Activated CD8-positive, alpha-beta memory T cell treated with anti-CD3 and anti-CD28 coated beads for 36 hours (primary cell): ENCODE measurements at regions not wholly inside any gene's neighbourhood (a gene's known extent, or its start where the extent isn't known, plus 50 kb on each side); places are given as distances from the start of the nearest gene placed in this dataset.

Experiments used
- CTCF ChIA-PET: fragments of 350-600 bp; sonication (Branson Sonifier 250); formaldehyde crosslinking; loops from one replicate; lab custom pipeline; 2021; ENCODE audit warnings: antibody characterized with exemption; lab: Charles Lee
- POLR2A ChIA-PET: fragments of 350-600 bp; sonication (Branson Sonifier 250); formaldehyde crosslinking; loops from one replicate; lab custom pipeline; 2021; ENCODE audit warnings: antibody characterized with exemption; lab: Charles Lee

DNA sequence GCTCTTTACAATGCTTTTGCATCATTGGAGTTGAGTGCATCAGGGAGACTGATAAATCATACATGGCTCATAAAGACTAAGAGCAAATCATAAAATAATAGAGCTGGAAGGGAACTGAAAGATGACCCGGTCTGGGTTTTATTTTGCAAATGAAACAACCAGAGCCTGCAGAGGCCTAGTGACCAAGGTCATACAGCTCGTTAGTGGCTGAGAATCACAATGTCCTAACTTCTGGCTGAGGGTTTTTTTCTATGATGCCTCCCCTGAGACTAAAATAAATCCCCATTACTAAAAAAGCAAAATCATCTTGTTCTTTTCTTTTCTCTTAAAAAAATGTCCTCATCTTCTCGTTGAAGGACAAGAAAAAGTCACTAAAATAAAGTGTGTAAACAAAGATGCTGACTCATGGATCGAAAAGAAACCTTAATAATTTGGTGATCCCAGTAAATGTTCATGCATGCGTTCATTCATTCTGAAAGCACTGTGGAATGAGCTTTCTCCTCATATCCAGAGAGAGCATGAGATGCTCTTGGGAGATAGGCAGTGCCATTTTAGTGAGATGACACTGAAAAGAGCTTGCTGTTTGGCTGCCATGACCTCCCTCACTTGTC, 107.8 kb upstream of the PHYHIPL start:
- ChIA-PET POLR2A (no interaction called here), CTCF (no interaction called here)

DNA sequence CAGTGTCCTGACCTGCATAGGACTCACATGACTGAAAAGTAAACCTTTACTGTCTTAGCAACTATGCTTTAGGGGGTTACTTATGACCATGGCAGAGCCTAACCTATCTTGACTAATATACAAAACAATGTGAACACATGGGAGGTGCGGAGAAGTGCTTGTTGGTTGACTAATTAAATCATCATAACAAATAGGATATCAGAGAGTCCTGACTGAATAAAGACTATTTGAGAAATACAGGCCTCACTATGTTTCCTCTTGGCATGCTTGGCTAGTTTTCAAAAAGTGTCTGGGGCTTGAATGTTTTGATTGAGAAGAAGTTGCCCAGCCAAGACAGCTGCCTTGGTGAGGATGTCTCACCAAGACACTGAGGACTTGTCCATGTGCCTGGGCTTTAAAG, 104.4 kb upstream of the PHYHIPL start:
- POLR2A ChIA-PET = no interaction called here

DNA sequence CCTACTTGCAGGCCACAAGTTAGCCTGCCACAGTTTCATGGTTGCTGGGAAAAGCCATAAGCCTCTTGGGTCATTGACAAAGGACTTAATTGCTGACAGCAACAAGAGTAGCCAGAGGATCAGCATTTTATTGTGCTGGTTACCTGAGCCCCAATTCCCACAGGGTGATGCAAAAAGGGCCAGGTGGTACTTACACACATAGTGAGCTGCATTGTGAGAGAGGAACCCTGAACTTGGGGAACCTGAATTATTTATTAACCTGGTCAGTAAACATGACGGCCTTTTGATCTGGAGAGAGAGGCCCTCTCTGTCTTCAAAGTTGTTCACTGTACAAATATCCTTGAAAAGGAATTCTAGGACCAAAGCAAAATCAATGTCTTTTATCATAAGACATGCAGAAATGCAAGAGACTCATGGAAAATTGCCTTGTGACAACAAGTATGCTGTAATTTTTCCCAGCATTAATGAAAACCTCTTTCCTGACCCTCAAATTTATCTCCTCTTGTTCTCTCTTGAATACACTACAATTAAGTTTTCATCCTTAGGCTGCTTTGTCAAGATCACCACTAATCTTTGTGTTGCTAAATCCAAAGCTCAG, 102.9 kb upstream of the PHYHIPL start:
- POLR2A ChIA-PET = no interaction called here
- CTCF ChIA-PET = no interaction called here

More for the DNA sequence above, 104.4 kb upstream of the PHYHIPL start:
- CTCF ChIA-PET = no interaction called here

GRCh38 chr10:59075576-59075975, 100.9 kb upstream of the PHYHIPL start:
- CTCF ChIA-PET = no interaction called here
- POLR2A ChIA-PET = no interaction called here

- ChIA-PET CTCF (no interaction called here), POLR2A (no interaction called here)
Observed at GRCh38 chr10:59077855-59078254, 98.6 kb upstream of the PHYHIPL start.

- POLR2A ChIA-PET = no interaction called here
- CTCF ChIA-PET = no interaction called here
Observed at GRCh38 chr10:59078978-59079377, 97.5 kb upstream of the PHYHIPL start.

GRCh38 chr10:59079386-59080226, 96.8 kb upstream of the PHYHIPL start:
- POLR2A ChIA-PET = no interaction called here
- CTCF ChIA-PET = no interaction called here

GRCh38 chr10:59082249-59082648, 94.2 kb upstream of the PHYHIPL start:
- ChIA-PET CTCF (no interaction called here), POLR2A (no interaction called here)

DNA sequence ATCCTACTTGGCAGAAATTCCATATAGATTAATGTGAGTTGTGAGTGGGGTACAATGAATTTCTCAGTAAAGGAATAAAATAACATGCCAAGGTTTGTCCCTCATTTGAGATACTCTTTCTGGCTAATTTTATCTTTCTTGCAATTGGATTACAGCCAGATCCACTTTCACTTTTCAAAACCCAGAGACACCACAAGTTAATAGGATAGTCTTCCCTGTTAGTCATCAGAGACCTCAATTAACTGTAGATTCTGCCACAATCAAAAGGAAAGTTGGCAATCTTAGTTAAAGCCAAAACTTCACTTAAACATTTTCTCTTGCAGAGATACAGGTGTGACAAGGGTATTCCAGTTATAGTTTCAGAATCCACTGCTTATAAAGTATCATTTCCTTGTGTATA, 91.4 kb upstream of the PHYHIPL start:
- CTCF ChIA-PET = no interaction called here
- POLR2A ChIA-PET = no interaction called here

- ChIA-PET CTCF (no interaction called here), POLR2A (no interaction called here)
Observed at GRCh38 chr10:59085711-59086502, 90.5 kb upstream of the PHYHIPL start.

DNA sequence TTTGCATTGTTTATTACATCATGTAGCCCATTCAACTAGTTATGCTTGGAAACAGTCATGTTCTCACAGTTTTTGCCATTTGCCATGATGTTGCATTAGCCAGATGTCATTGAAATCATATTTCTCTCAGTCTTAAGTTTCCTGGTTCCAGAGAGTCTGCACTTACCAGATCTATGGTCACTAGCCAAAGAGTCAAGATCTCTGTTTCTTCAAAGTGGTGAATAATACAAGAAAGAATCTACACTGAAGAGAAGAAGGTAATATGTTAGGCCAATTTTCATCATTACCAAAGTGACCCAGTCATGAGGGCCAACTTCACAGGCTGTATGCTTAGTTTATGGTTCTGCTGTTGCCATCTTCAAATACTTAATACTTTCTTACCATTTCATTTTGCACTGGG, 89.0 kb upstream of the PHYHIPL start:
- ChIA-PET POLR2A (no interaction called here), CTCF (no interaction called here)

GRCh38 chr10:59088912-59089573, 87.4 kb upstream of the PHYHIPL start:
- POLR2A ChIA-PET = no interaction called here
- CTCF ChIA-PET = no interaction called here

DNA sequence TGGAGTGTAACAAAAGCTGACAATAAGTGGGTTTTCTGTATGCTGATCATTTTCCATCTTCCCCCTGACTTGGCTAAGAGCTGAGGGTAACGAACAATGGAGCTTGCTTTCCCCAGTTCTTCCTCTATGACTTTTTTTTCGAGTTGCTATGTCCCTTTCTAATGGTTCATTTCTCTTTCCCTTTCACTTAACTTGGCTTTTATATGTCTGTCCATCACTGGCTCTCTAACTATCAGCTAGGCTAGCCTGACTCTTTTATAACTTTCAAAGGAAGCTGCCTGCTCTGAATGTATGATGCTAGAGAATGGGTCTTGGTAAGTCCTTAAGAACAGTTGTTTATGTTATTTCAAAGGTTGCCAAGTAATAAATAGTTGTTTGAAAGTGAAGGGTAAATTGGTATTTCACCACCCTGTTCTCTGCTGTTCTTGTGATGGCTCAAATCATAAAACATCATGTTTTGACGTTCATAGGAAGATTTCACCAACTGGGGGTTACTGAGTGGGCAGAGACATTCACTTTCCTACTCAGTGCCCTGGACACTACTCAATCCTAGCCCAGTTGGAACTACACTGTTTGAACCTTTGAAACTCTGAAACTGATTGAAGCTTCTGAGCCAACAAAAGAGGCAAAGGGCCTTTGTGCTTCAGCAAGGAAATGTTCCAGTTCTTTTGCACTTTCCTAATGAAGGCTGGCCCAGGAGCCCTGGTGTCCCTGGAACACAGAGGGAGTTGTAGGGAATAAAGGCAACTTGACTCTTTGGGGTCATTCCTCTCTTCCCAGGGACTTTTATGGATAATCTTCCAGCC, 85.4 kb upstream of the PHYHIPL start:
- CTCF ChIA-PET = no interaction called here
- POLR2A ChIA-PET = no interaction called here

GRCh38 chr10:59093461-59093860, 83.0 kb upstream of the PHYHIPL start:
- CTCF ChIA-PET = no interaction called here
- POLR2A ChIA-PET = no interaction called here

DNA sequence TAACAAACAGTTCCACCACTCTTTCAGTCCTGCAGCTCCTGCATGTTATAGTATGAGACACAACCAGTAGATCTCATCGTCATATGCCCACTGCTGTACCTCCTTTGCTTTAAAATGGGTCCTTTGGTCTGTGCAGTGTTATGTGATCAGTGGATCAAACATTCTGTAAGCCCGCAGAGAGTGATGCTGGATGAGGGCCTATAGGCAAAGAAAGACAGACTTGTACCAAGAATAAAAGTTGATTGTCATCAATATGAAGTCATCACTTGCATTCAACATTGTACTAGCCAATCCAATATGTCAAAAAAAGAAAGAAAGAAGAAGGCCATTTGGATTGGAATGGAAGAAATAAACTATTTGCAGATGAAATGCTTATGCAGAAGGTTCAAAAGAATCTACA, 79.8 kb upstream of the PHYHIPL start:
- ChIA-PET CTCF (no interaction called here), POLR2A (interaction anchor here (0.6 kb wide), 1 partner anchor 518 kb away, joined by 5 read pairs; no protein-coding TSS in a partner anchor)

GRCh38 chr10:59098387-59098786, 78.1 kb upstream of the PHYHIPL start:
- CTCF ChIA-PET = no interaction called here
- POLR2A ChIA-PET = no interaction called here

GRCh38 chr10:59098831-59099452, 77.5 kb upstream of the PHYHIPL start:
- POLR2A ChIA-PET = no interaction called here
- CTCF ChIA-PET = no interaction called here

DNA sequence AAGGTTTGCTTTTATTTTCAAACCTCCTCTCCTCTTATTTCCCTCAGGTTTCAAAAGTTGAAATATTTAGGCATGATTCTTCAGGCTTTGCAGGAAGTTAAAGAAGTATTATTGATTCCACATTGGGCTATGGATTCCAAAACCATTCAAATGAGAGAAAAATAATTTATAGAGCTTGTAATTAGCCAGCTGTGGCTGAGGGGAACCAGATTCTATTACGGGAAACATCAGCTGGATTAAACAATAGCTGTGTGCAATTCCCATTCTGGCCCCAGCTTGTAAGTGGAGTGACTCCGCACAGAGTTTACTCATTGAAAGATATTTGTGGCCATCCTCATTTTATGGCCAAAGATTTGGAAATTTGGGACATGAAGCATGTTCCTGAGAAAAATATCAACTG, 77.0 kb upstream of the PHYHIPL start:
- CTCF ChIA-PET = no interaction called here
- POLR2A ChIA-PET = no interaction called here
